ENCODE measurements at regions not wholly inside any gene's neighbourhood (a gene's known extent, or its start where the extent isn't known, plus 50 kb on each side); places are given as distances from the start of the nearest gene placed in this dataset.

DNA sequence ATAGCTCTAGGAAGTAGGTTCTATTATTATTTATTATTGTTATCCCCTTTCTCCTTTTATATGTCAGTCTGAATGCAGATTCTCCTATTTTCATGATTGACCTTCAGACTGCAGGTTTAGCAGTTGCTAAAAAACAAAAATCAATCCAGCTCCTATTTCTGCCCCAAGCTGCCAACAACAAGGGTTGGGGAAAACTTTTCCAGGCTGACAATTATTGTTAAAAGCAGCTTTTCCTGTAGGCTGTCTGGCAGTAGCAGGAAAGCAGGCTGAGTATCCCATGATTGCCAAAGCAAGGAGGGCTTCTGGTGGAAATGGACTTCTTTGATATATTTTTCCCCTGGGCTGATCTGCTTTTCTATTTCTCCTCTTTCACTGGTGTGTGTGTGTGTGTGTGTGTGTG, 78.0 kb upstream of the CTLA4 start:
- DNase-seq, result no peak

DNA sequence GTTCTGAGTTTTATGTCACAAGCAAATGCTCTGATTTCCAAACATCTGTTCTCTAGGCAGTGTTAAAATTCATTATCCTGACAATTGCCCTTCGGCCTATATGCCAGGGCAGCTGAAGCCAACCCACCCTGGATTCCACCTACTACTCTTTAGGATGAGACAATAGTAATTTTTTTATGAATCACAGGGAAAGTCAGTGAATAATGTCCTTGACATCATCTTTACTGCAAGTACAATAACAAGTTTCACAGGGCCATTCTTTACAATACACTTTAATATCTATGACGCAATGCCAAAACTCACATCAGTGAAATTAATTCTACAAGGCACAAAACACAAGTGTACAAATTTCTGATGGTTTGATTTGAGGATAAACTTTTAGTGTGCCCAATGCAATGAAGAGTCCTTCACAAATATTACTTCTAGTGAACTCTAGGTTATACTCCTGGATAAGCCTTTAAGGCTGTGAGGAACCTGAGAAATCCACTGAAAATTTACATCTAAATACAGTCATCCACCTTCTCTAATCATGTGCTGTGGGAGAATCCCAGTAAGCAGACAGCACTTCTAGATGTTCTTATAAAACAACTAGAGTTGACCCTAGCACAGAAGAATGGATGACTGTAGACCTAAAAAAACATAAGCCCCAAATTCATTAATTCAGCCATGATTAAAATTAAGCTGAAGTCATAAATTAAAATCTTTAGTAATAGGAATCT, 77.3 kb upstream of the CTLA4 start:
- no peak for DNase-seq

DNA sequence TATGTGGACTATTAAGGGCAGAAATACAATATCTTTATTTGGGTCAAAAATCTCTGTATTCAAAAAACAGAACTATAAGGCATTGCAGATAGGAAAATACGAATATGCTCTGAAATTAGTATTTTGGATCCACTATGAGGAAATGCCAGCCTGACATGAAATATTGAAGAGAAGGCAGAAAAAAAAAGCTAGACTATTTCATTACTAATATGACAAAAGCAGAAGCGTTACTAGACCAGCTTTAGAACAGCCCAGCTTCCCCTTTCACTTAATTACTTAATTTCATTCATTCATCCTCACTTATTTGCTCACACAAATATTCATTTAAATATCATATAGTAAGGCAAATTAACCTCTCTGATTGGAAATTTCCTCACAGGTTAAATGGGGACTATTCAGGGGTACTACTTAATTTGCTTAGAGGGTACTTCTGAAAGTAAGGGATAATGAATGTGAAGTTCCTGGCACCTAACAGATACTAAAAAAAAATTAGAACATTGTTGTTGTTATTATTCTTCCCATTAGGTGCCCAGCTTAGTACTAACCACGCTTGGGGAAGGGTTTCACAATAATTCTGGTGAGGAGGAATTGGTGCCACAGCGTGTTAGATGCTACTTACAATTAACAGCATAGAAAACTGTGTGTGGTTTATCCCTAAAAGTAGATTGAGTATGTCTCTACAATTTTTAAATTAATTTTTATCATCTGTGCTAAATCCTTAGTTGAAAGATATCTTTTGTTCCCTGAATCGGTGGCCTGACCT, 71.1 kb upstream of the CTLA4 start:
- DNase-seq, result no peak

DNA sequence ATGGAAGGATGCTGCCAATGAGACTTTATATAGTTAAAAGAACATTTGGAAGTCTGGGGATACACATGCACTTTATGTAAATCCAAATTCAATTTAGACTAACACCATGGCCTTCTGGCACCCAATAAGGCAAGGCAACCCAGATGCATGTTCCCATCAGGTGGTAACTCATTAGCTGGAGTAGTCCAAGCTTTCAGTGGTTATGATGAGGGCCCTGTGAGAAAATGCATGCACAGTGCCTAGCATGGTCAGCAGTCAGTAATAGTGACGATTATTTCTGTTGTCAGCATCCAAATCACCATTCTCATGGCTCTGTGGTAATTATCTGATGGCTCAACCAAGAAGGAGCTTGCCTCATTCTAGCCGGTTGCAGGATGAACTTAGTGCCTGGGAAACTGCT, 70.3 kb upstream of the CTLA4 start:
- no peak for DNase-seq

DNA sequence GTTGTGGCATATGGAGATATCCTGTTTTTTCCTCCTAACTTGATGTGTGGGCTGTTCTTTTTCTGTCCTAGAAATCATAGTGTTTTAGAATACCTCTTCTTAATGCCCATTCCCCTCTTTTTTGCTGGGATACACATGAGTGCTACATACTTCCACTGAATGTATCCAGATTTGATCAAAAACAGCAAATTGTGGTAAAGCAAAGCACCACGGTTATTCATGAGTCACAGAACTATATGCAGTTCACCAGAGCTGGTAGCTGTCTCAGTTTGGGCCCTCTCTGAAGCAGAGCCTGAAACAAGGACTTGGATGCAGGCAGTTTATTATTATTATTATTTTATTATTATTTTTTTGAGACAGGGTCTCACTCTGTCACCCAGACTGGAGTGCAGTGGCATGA, 69.9 kb upstream of the CTLA4 start:
- no peak for DNase-seq

DNA sequence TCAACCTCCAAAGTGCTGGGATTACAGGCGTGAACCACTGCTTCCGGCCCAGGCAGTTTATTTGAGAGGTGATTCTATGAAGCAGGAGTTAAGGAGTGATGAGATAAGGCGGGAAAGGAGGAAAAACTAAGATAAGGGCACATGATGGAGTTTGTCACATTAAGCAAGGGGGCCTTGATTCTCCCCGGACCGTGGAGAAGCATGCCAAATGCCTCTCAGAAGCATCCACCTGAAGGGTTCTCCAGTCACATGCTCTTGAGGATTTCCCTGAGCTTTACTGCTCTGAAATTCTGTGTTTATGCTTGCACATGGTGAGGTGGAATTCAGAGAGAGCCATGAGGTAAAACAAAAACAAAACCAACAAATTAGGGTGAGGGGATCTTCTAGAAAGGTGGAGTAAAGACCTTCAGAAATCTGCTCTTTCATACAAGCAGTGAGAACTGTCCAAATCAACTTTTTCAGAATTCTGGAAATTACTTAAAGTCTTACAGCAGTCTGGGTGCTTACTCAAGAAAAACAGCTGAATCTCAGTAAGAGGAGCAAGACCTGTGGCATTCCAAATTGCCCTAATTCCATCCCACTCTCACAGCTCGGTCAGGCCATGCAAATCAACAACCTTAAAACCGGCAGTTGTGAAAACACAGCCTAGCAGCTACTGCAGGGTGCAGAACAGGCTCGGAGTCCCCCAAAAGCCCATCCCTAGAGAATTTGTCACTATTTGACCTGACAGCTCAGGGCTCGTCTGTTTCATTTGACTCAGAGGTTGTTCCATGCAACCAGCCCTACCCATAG, 69.1 kb upstream of the CTLA4 start:
- no peak for DNase-seq

DNA sequence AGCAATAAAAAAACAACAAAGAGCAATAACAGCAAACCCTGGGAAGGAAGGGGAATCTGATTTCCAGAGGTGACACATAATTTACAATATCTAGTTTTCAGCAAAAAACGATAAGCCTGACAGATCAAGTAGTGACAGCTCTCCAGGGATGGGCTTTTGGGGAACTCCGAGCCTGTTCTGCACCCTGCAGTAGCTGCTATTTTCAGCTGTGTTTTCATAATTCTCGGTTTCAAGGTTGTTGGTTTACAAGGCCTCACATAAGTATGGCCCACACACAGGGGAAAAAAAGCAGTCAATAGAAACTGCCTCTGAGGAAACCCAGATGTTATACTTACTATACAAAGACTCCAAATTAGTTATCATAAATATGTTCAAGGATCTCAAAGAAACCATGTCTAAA, 67.7 kb upstream of the CTLA4 start:
- no peak for DNase-seq

DNA sequence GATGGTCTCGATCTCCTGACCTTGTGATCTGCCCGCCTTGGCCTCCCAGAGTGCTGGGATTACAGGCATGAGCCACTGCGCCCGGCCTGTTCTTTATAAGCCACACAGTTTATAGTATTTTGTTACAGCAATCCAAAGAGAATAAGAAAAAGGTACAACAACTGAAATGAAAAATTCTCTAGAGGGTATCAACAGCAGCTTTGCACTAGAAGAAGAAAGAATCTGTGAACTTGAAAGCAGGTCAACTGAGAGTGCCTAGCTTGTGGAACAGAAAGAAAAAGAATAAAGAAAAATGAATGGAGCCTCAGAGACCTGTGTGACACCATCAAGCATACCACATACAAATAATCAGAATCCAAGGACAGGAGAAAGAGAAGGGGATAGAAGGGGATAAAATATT, 66.8 kb upstream of the CTLA4 start:
- DNase-seq, result no peak

DNA sequence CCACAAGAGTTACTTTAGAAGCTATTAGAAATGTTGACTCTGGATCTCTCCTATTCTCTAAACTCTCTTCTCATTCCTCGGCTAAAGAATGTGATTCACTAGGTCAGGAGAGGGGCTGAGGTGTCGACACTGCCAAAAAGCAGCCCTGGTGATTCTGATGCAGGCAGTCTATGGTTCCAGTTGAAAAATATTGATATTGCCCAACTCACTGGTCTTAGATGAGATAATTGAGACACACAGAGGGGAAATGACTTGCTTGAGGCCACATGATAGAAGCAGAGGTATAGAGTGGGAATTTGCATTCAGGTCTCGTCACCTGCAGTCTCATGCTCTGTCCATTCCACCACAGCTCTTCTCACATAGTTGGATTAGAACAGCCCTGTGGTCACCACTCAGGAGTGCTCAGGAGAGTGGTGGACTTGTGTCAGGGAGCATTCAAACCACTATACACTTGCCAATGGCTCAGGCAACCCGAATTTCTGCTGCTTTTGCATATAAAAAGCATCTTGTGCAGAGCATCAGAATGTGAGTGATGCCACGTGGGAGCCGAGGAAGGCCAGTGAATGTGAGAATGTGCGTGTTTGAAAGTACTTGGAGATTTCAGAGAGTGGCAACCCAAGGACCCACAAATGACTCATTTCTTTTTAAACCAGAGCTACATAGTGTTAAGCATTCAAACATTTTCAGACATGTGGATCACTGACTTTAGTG, 65.1 kb upstream of the CTLA4 start:
- DNase-seq, result peak in 1 of 3 donors; percentile 65

DNA sequence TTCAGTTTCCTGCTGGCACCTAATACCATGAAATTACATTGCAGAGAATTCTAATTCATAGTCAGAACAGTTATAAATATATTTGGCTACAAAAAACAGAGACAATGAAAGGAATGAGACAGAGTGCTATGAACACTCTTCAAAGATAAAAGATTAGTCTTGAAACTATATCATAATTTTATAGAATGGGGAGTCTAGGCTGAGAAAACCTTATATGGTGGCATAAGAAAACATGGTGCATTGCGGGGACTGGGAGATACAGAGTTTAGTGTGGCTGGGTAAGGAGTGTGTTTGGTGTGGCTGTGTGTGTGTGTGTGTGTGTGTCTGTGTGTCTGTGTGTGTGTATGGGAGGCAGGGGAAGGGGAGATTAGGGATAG, 64.5 kb upstream of the CTLA4 start:
- DNase-seq, result no peak

DNA sequence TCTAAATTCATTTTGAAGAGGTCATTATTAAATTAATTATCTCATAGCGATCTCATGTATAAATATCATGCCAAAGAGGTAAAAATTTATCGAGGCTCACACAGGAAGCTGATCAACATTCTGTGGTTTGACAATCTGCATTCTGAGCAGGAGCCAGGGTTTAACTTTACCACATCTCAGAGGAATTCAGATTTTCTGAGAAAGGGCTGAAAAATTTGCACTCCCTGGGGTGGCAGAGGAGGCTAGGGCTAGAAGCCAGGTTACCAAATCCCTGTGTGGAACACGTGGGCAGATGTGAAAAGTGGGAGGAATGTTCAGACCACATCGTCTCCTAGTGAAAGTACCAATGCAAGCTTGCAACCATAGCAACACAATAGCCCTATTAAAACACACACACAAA, 63.5 kb upstream of the CTLA4 start:
- peak in 2 of 3 donors; percentile 72 to 93 for DNase-seq

DNA sequence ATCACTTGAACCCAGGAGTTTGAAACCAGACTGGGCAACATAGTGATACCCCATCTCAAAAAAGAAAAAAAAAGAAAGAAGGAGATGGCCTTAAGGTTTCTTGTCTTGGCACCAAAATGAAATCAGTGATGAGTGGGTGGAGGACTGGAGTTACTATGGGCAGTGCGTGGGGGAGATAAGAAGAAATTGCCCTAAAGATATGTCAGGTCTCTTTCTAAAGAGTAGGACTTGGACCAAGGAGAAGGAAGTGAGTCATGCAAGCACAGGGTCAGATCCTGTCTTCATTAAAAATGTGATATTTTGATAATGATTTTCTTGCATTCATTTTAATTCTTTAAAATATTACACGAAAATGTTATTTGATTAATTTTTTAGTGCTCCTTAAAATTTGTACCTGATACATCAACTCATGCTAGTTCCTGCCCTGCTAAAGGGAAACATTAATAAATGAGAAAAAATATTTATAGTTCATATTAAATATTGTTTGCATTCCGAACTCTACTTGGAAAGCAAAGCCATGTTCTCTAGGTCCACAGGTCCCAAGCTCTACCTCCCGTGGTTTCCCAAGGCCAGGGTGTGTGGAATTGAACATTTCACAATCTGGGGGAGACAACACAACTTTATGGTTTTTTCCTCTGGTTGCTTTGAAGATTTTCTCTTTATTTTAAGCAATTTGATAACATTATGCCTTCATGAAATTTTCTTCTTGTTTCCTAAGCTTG, 62.6 kb upstream of the CTLA4 start:
- no peak for DNase-seq

DNA sequence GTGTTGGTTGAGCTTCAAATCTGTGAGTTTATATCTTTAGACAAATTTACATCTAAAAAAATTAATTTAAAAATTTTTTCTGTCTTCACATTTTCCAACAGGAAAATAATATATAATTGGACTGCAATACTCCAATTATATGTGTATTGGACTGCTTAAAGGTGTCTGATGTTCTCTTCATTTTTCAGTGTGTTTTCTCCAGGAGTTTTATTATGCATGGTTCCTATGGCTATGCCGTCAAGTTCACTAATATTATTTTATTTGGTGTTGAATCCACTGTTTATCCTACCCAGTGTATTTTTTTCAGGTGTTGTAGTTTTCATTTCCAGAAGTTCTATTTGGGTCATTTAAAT, 62.1 kb upstream of the CTLA4 start:
- DNase-seq, result no peak

DNA sequence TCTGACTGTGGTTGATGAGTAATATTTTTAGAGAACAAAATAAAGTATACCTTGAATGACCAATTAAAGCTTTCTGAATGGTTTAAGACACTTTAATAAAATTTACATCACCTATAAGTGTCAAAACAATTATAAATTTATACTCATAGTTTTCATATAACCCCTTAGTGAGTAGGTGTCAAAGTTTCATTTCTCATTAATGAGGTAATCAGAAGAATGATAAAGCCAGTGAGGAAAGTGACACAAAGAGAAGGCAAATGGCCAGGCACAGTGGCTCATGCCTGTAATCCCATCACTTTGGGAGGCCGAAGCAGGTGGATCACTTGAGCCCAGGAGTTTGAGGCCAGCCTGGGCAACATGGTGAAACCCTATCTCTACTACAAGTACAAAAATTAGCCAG, 60.8 kb upstream of the CTLA4 start:
- DNase-seq, result no peak

DNA sequence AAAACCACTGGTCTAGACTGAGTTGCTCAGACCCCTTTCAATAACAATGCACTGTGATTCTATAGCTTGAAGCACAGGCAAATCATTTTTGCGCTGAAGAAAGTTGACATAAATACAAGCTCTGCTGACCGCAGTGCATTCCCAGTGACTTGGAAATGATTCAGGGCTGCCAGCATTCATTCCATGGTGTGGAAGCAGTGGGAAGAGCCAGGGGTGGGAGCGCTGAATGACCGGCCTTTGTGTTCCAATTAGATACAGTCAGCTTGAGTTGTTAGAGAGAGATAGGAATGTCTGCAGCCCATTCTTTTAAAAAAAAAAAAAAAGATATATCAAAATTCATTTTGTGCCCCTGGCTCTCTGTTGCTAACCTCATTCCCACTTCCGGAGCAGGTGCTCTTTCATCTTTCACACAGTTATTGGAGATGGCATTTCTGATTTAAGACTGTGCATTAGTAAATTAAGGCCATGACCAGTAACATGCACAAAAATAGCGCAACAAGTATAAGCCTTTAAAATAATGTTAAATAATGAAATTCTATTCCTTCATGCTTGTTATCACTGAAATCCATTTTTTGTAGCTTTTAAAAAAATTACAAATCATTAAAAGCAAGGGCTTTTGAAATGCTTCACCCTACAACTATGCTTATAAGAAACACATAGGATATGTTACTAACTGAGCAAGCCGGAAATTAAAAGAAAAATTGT, 59.4 kb upstream of the CTLA4 start:
- peak; percentile 62 to 93 (median 80) for DNase-seq

DNA sequence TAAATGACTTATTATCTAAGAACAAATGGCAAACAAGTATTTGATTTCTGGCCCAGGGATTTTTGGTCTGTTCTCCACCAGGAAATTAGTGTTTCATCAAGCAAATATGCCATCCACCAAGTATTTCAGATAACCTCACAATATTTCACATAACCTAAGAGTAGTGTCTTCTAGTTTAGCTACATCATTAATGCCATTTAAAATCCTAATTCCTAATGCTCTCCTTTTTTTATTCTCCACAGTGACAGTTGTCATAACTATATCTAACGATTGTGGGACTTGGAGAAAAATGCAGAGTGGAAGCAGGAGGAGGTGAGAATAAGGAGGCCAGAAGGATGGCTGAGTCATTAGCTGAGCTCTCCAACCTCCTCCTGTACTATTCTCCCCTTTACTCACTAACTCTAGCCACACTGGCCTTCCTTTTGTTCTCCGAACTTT, 58.5 kb upstream of the CTLA4 start:
- no peak for DNase-seq

DNA sequence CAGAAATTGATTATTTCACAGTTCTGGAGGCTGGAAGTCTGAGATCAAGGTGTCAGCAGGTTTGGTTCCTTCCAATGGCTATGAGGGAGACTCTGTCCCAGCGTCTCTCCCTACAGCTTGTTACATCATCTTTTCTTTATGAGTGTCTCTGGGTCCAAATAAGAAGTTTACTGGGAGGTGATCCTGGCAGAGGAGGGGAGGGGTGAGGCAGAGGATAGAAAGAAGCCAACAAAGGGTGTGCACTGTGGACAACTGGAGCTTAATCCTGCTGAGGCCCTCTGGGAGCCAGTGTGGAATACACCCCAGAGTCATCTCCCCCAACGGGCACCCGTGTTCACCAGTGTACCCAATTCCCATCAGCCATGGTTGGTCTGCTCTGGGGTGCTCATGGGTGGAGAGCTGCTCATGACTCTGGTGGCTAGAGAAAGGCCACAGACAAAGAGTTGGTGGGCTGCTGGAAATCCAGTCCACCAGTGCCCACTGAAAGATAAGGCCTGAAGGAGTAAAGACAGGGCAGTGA, 57.5 kb upstream of the CTLA4 start:
- no peak for DNase-seq

DNA sequence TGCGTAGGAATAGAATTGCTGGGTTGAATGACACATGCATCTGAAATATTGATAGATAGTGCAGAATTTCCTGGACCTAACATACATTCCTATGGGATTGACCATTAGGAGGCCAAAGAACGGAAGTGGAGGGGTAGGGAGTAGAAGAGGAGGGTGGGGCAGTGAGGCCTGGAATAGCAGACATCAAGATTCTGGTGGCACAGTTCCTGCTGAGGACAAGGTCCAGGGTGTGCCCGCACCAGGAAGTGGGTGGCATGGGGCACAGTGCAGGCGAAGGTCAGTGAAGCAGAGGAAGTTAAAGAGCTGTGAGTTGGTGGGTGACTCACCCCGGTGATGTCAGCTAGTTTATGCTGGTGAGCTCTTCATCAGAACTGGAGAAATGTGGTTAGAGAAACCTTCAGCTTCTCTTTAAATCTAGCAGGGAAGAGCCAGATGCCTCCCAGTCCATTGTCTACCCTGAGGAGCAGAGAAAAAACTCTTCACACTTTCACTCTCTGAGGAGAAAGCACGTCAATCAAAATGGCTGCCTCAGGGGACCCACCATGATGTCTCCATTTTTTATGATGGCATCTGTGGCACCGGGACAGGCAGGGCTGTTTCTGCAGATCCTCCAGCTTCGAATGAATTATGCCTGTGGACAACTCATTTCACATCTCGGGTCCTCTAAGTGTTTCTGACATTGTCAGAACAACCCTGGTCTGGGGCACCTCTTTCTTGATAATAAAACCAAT, 55.9 kb upstream of the CTLA4 start:
- DNase-seq, result peak in 1 of 3 donors; percentile 77

DNA sequence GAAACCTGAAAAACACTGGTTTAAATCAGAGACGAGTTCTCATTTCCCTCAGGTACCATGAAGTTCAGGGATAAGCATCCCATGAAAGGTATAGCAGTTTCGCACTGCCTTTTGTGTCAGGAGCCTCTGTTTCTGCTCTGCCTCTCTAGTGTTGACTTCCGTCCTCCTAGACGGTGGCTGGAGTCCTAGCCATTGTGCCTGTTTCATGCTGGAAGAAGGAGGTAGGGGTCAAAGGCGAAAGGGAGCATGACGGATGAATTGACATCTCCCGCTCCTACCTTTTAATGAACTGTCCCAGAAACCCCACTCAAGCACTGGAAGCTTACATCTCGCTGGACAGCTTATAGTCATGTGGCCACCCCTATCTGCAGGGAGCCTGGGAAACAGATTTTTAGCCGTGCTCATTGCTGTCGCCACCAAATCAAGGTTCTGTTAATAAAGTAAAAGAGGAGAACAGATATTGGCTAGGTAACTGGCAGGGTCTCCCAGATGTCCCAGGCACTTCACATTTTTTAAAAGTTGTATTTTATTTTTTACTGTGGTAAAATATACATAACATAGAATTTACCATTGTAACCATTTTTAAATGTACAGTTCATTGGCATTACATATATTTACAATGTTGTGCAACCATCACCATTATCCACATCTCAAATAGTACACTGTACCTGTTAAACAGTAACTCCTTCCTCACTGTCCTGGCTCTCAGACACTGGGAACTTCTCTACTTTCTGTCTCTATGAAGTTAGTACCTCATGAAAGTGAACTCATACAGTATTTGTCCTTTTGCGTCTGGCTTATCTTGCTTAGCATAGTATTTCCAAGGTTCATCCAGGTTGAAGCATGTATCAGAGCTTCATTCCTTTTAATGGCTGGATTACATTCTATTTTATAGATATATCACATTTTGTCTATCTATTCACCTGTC, 55.0 kb upstream of the CTLA4 start:
- no peak for DNase-seq

Data from muscle of back (tissue), 3 donors.